H1 (cell line): ENCODE measurements at regions not wholly inside any gene's neighbourhood (a gene's known extent, or its start where the extent isn't known, plus 50 kb on each side); places are given as distances from the start of the nearest gene placed in this dataset.

Experiments
- CTCF ChIA-PET: fragments of 300-600 bp; sonication (Branson Sonifier 250); formaldehyde crosslinking; loops from one replicate; lab custom pipeline; 2021; ENCODE audit not compliant: partially characterized antibody; lab: Charles Lee
- POLR2A ChIA-PET: fragments of 300-600 bp; sonication (Branson Sonifier 250); formaldehyde crosslinking; loops from one replicate; lab custom pipeline; 2021; ENCODE audit warnings: inconsistent platforms; ENCODE audit not compliant: partially characterized antibody; lab: Charles Lee
- DNase-seq, 2 experiments: peaks; one replicate each; pipeline versions ENCODE4 v3.0.0 to v3.0.0-alpha.2; 2010 to 2022; ENCODE audit warnings: low spot score in 2 of 2, low read depth in 1 of 2, mixed read lengths in 1 of 2
- FAIRE-seq: peaks from 2 replicates; lab custom pipeline; 2011; peaks lifted over from hg19 to GRCh38; lab: Jason Lieb, UNC
- H2AFZ ChIP-seq: 2 replicates; pipeline ENCODE4 v1.8.1; 2012; ENCODE audit warnings: low read length, inconsistent platforms
- H2AK5ac ChIP-seq: 2 replicates; pipeline ENCODE4 v1.6.1; 2013; ENCODE audit warnings: low read depth, low read length
- H2BK120ac ChIP-seq: replicated peaks from 2 replicates; pipeline ENCODE3; 2013; ENCODE audit warnings: low read depth, low read length, inconsistent platforms
- H2BK12ac ChIP-seq: 2 replicates; pipeline ENCODE4 v1.6.1; 2013; ENCODE audit warnings: low read depth, low read length
- H2BK15ac ChIP-seq: 2 replicates; pipeline ENCODE4 v1.6.1; 2013; ENCODE audit warnings: low read length
- H2BK20ac ChIP-seq: 2 replicates; pipeline ENCODE4 v1.6.1; 2013; ENCODE audit warnings: low read length
- H2BK5ac ChIP-seq: 2 replicates; pipeline ENCODE4 v1.6.1; 2013; ENCODE audit warnings: low read depth, low read length
- H3K14ac ChIP-seq: 2 replicates; pipeline ENCODE4 v1.6.1; 2013; ENCODE audit warnings: inconsistent platforms; ENCODE audit not compliant: insufficient read length
- H3K18ac ChIP-seq: 2 replicates; pipeline ENCODE4 v1.6.1; 2013; ENCODE audit warnings: low read length; ENCODE audit errors: extremely low read depth
- H3K23ac ChIP-seq: 2 replicates; pipeline ENCODE4 v1.6.1; 2013; ENCODE audit warnings: inconsistent platforms; ENCODE audit not compliant: insufficient read length
- H3K23me2 ChIP-seq: 2 replicates; pipeline ENCODE4 v1.6.1; 2013; ENCODE audit warnings: low read depth, low read length
- H3K27ac ChIP-seq: 2 replicates; pipeline ENCODE4 v1.6.1; 2011; ENCODE audit warnings: low read depth, low read length, inconsistent platforms
- H3K27me3 ChIP-seq, 4 experiments: replicated peaks in 1 of 4; 1 replicate in 1 of 4; 2 replicates in 3 of 4; pipeline versions ENCODE4 v1.6.1 to v1.8.1; 2011 to 2013; ENCODE audit warnings: low read length in 3 of 4, mild to moderate bottlenecking in 3 of 4, inconsistent platforms in 2 of 4, mixed read lengths in 2 of 4, moderate library complexity in 1 of 4; ENCODE audit not compliant: control insufficient read depth in 3 of 4, insufficient read depth in 3 of 4; ENCODE audit errors: extremely low read depth in 1 of 4
- H3K36me3 ChIP-seq, 4 experiments: 2 replicates each; pipeline versions ENCODE4 v1.6.1 to v1.8.1; 2011 to 2013; ENCODE audit warnings: mild to moderate bottlenecking in 4 of 4, low read length in 3 of 4, moderate library complexity in 2 of 4, control low read depth in 1 of 4, inconsistent platforms in 1 of 4; ENCODE audit not compliant: insufficient read depth in 4 of 4, control insufficient read depth in 2 of 4
- H3K4ac ChIP-seq: replicated peaks from 2 replicates; pipeline ENCODE3; 2013; ENCODE audit warnings: low read length, low read depth, mixed read lengths, inconsistent platforms; ENCODE audit not compliant: insufficient read length
- H3K4me1 ChIP-seq, 4 experiments: replicated peaks in 1 of 4; 1 replicate in 1 of 4; 2 replicates in 3 of 4; pipeline versions ENCODE4 v1.6.1 to v1.8.1; 2011 to 2013; ENCODE audit warnings: low read length in 3 of 4, inconsistent platforms in 2 of 4, mixed read lengths in 1 of 4; ENCODE audit not compliant: insufficient read depth in 4 of 4, control insufficient read depth in 3 of 4
- H3K4me2 ChIP-seq, 2 experiments: 2 replicates each; pipeline versions ENCODE4 v1.6.1 to v1.8.1; 2011 to 2013; ENCODE audit warnings: low read depth in 2 of 2, low read length in 2 of 2, control low read depth in 1 of 2, inconsistent platforms in 1 of 2, mild to moderate bottlenecking in 1 of 2; ENCODE audit not compliant: insufficient read depth in 1 of 2
- H3K4me3 ChIP-seq, 4 experiments: fragments of 200-600, 300-600 bp in 1 of 4; sonication (generic), shearing (Covaris generic), sonication (Bioruptor Twin) in 1 of 4; 2 replicates each; pipeline versions ENCODE4 v1.5.1 to v1.8.1; 2011 to 2016; ENCODE audit warnings: low read length in 4 of 4, low read depth in 3 of 4, control low read depth in 2 of 4, inconsistent platforms in 2 of 4, mild to moderate bottlenecking in 2 of 4, mixed read lengths in 1 of 4, moderate library complexity in 1 of 4; ENCODE audit not compliant: insufficient read depth in 2 of 4; ENCODE audit errors: extremely low read depth in 1 of 4
- H3K56ac ChIP-seq: replicated peaks from 2 replicates; pipeline ENCODE3; 2013; ENCODE audit warnings: low read depth, mild to moderate bottlenecking, mixed read lengths, low read length, inconsistent platforms; ENCODE audit not compliant: insufficient read length
- H3K79me1 ChIP-seq: 2 replicates; pipeline ENCODE4 v1.6.1; 2013; ENCODE audit warnings: low read depth, low read length, control low read depth
- H3K79me2 ChIP-seq, 2 experiments: 2 replicates each; pipeline versions ENCODE4 v1.6.1 to v1.8.1; 2012 to 2013; ENCODE audit warnings: low read length in 2 of 2, mild to moderate bottlenecking in 2 of 2, inconsistent platforms in 1 of 2; ENCODE audit not compliant: insufficient read depth in 2 of 2, control insufficient read depth in 1 of 2
- H3K9ac ChIP-seq, 4 experiments: replicated peaks in 1 of 4; 1 replicate in 1 of 4; 2 replicates in 3 of 4; pipeline versions ENCODE4 v1.6.1 to v1.8.1; 2011 to 2013; ENCODE audit warnings: low read depth in 3 of 4, low read length in 3 of 4, control low read depth in 2 of 4, mild to moderate bottlenecking in 2 of 4, moderate library complexity in 2 of 4, inconsistent platforms in 1 of 4; ENCODE audit errors: extremely low read depth in 1 of 4
- H3K9me3 ChIP-seq, 2 experiments: 2 replicates each; pipeline versions ENCODE4 v1.6.1 to v1.8.1; 2012 to 2013; ENCODE audit warnings: mild to moderate bottlenecking in 2 of 2, moderate library complexity in 2 of 2, control low read depth in 1 of 2, inconsistent platforms in 1 of 2, low read depth in 1 of 2, low read length in 1 of 2, mixed read lengths in 1 of 2; ENCODE audit not compliant: insufficient read depth in 2 of 2
- H4K20me1 ChIP-seq, 2 experiments: replicated peaks in 1 of 2; 2 replicates each; pipeline versions ENCODE3 to v1.8.1; 2011 to 2013; ENCODE audit warnings: inconsistent platforms in 2 of 2, low read length in 2 of 2, mild to moderate bottlenecking in 1 of 2; ENCODE audit not compliant: insufficient read depth in 2 of 2, control insufficient read depth in 1 of 2
- H4K5ac ChIP-seq: 2 replicates; pipeline ENCODE4 v1.6.1; 2013; ENCODE audit warnings: low read length, low read depth, mixed read lengths, inconsistent platforms; ENCODE audit not compliant: insufficient read length
- H4K8ac ChIP-seq: 2 replicates; pipeline ENCODE4 v1.8.0; 2013; ENCODE audit warnings: mild to moderate bottlenecking, moderate library complexity, low read length, inconsistent platforms; ENCODE audit not compliant: insufficient read depth; ENCODE audit errors: extremely low read depth
- H4K91ac ChIP-seq: replicated peaks from 2 replicates; pipeline ENCODE3; 2013; ENCODE audit warnings: low read length, mixed read lengths, inconsistent platforms; ENCODE audit not compliant: insufficient read length
- SIX5 ChIP-seq: IDR thresholded peaks from 2 replicates; pipeline ENCODE4 v1.6.1; 2011; ENCODE audit warnings: mild to moderate bottlenecking, low read depth, low read length
- YY1 ChIP-seq: IDR thresholded peaks from 2 replicates; pipeline ENCODE4 v1.6.1; 2011; ENCODE audit warnings: low read depth, mild to moderate bottlenecking, low read length
- WGBS, 2 experiments: shearing (Covaris generic) in 1 of 2; methylation state at CpG; one replicate each; pipeline versions ENCODE4 v1.1.6 to v1.1.7; 2013 to 2015; ENCODE audit warnings: low lambda C conversion rate in 2 of 2, mixed read lengths in 2 of 2, inconsistent platforms in 1 of 2, low coverage in 1 of 2, missing lambda C conversion rate in 1 of 2; ENCODE audit not compliant: insufficient replicate concordance in 2 of 2, insufficient coverage in 1 of 2, insufficient read length in 1 of 2; ENCODE audit errors: extremely low coverage in 1 of 2, missing lambda C conversion rate in 1 of 2; 5-methylcytosine and 5-hydroxymethylcytosine counted together

DNA sequence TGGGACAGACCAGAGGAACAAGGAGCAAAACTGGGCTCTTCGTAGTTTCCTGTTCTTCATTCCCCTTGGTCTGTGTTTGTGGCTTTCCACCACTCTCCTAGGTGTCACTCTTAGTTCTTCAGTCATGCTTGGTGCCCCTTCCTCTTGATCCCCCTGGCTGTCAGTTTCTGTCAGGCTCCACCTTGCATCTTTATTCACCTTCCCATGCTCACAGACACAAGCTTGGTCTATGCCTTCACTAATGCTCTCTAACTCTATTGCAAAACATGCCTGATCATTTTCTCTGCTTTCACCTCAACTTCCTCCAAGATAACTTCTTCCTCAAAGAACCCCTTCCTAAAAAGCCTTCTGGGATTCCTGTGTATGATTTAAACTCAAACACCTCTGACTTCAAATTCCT lies 122.9 kb downstream of the GLUL start:
- Histone ChIP-seq H3K23ac (no peak overlapping the region), H3K18ac (no peak overlapping the region), H2BK5ac (no peak overlapping the region), H4K5ac (no peak overlapping the region), H3K4me1 (no peaks in the 10 kb centered on the region), H4K8ac (no peak overlapping the region), H3K79me1 (no peaks in the 10 kb centered on the region), H2AFZ (no peak overlapping the region), H3K4ac (no peak overlapping the region), H3K9ac (no peak overlapping the region), H2BK12ac (no peak overlapping the region), H2AK5ac (no peak overlapping the region), H3K27me3 (no peaks in the 10 kb centered on the region), H2BK20ac (no peak overlapping the region), H3K27ac (no peak overlapping the region), H3K56ac (no peak overlapping the region), H3K4me2 (no peak overlapping the region), H4K20me1 (no peaks in the 10 kb centered on the region), H3K36me3 (no peaks in the 10 kb centered on the region), H3K14ac (no peak overlapping the region), H4K91ac (no peak overlapping the region), H3K23me2 (no peaks in the 10 kb centered on the region), H2BK120ac (no peak overlapping the region), H2BK15ac (no peak overlapping the region), H3K4me3 (no peak overlapping the region), H3K9me3 (no peaks in the 10 kb centered on the region), H3K79me2 (no peaks in the 10 kb centered on the region)
- 89% methylated on average over 1 of the region's 1 CpG; no CpG with 5 or more reads in 1 of the 2 experiments for whole genome bisulfite sequencing, 2 experiments
- ChIA-PET CTCF (interaction anchor here (1.2 kb wide), 2 partner anchors 9 to 128 kb away, joined by 3 read pairs; no protein-coding TSS in a partner anchor), POLR2A (no interaction called here)
- DNase-seq (no peak), FAIRE-seq (no peak)
- TF ChIP-seq YY1, result no peak
- TF ChIP-seq SIX5, result no peak
